ENCODE measurements at regions not wholly inside any gene's neighbourhood (a gene's known extent, or its start where the extent isn't known, plus 50 kb on each side); places are given as distances from the start of the nearest gene placed in this dataset.

DNA sequence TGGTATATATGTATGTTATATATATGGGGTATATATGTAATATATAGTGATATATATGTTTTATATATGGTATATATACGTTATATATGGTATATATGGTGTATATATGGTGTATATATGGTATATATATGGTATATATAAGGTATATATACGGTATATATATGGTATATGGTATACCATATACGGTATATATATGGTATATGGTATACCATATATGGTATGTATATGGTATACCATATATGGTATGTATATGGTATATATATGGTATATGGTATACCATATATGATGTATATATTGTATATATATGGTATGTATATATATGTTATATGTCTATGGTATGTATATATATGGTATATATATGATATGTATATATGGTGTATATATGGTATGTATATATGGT is 447.7 kb upstream of the USP24 start:
- Mint-ChIP-seq H3K4me3 (no peak overlapping the region), H3K4me1 (peaks cover 19% of the 10 kb centered on the region), H3K27ac (no peak overlapping the region), H3K36me3 (no peaks in the 10 kb centered on the region), H3K27me3 (ENCODE audit: low read depth) (no peaks in the 10 kb centered on the region), H3K9me3 (peaks cover 11% of the 10 kb centered on the region)
- ChIA-PET CTCF (no interaction called here), POLR2A (no interaction called here)
- ATAC-seq = no peak
- TF ChIP-seq, protein P1, sequence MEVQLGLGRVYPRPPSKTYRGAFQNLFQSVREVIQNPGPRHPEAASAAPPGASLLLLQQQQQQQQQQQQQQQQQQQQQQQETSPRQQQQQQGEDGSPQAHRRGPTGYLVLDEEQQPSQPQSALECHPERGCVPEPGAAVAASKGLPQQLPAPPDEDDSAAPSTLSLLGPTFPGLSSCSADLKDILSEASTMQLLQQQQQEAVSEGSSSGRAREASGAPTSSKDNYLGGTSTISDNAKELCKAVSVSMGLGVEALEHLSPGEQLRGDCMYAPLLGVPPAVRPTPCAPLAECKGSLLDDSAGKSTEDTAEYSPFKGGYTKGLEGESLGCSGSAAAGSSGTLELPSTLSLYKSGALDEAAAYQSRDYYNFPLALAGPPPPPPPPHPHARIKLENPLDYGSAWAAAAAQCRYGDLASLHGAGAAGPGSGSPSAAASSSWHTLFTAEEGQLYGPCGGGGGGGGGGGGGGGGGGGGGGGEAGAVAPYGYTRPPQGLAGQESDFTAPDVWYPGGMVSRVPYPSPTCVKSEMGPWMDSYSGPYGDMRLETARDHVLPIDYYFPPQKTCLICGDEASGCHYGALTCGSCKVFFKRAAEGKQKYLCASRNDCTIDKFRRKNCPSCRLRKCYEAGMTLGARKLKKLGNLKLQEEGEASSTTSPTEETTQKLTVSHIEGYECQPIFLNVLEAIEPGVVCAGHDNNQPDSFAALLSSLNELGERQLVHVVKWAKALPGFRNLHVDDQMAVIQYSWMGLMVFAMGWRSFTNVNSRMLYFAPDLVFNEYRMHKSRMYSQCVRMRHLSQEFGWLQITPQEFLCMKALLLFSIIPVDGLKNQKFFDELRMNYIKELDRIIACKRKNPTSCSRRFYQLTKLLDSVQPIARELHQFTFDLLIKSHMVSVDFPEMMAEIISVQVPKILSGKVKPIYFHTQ (CRISPR knock-in tag; IDR thresholded peaks at IDR 0.05) = no peak
- TF ChIP-seq RELA (CRISPR knock-in tag; IDR thresholded peaks at IDR 0.05; ENCODE audit: borderline replicate concordance) (no peak), ETV6 (CRISPR knock-in tag; IDR thresholded peaks at IDR 0.05) (no peak), SOX15 (CRISPR knock-in tag; IDR thresholded peaks at IDR 0.05) (no peak), CREB1 (CRISPR knock-in tag; IDR thresholded peaks at IDR 0.05) (no peak), RORB (CRISPR knock-in tag; IDR thresholded peaks at IDR 0.05) (no peak), NFYB (CRISPR knock-in tag; conservative IDR thresholded peaks at IDR 0.05; ENCODE audit: low read depth) (no peak), ATF1 (CRISPR knock-in tag; IDR thresholded peaks at IDR 0.05) (no peak), NFATC4 (CRISPR knock-in tag; IDR thresholded peaks at IDR 0.05) (no peak), ELF4 (CRISPR knock-in tag; IDR thresholded peaks at IDR 0.05; ENCODE audit: low read depth) (no peak), ZNF416 (CRISPR knock-in tag; IDR thresholded peaks at IDR 0.05) (no peak)
- TF ChIP-seq, protein P2, sequence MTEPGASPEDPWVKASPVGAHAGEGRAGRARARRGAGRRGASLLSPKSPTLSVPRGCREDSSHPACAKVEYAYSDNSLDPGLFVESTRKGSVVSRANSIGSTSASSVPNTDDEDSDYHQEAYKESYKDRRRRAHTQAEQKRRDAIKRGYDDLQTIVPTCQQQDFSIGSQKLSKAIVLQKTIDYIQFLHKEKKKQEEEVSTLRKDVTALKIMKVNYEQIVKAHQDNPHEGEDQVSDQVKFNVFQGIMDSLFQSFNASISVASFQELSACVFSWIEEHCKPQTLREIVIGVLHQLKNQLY (CRISPR knock-in tag; IDR thresholded peaks at IDR 0.05) = no peak
- TF ChIP-seq, protein P3, sequence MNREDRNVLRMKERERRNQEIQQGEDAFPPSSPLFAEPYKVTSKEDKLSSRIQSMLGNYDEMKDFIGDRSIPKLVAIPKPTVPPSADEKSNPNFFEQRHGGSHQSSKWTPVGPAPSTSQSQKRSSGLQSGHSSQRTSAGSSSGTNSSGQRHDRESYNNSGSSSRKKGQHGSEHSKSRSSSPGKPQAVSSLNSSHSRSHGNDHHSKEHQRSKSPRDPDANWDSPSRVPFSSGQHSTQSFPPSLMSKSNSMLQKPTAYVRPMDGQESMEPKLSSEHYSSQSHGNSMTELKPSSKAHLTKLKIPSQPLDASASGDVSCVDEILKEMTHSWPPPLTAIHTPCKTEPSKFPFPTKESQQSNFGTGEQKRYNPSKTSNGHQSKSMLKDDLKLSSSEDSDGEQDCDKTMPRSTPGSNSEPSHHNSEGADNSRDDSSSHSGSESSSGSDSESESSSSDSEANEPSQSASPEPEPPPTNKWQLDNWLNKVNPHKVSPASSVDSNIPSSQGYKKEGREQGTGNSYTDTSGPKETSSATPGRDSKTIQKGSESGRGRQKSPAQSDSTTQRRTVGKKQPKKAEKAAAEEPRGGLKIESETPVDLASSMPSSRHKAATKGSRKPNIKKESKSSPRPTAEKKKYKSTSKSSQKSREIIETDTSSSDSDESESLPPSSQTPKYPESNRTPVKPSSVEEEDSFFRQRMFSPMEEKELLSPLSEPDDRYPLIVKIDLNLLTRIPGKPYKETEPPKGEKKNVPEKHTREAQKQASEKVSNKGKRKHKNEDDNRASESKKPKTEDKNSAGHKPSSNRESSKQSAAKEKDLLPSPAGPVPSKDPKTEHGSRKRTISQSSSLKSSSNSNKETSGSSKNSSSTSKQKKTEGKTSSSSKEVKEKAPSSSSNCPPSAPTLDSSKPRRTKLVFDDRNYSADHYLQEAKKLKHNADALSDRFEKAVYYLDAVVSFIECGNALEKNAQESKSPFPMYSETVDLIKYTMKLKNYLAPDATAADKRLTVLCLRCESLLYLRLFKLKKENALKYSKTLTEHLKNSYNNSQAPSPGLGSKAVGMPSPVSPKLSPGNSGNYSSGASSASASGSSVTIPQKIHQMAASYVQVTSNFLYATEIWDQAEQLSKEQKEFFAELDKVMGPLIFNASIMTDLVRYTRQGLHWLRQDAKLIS (CRISPR knock-in tag; IDR thresholded peaks at IDR 0.05; ENCODE audit: borderline replicate concordance) = no peak
- TF ChIP-seq, protein P4, sequence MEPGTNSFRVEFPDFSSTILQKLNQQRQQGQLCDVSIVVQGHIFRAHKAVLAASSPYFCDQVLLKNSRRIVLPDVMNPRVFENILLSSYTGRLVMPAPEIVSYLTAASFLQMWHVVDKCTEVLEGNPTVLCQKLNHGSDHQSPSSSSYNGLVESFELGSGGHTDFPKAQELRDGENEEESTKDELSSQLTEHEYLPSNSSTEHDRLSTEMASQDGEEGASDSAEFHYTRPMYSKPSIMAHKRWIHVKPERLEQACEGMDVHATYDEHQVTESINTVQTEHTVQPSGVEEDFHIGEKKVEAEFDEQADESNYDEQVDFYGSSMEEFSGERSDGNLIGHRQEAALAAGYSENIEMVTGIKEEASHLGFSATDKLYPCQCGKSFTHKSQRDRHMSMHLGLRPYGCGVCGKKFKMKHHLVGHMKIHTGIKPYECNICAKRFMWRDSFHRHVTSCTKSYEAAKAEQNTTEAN (CRISPR knock-in tag; IDR thresholded peaks at IDR 0.05) = no peak
- TF ChIP-seq, protein P5, sequence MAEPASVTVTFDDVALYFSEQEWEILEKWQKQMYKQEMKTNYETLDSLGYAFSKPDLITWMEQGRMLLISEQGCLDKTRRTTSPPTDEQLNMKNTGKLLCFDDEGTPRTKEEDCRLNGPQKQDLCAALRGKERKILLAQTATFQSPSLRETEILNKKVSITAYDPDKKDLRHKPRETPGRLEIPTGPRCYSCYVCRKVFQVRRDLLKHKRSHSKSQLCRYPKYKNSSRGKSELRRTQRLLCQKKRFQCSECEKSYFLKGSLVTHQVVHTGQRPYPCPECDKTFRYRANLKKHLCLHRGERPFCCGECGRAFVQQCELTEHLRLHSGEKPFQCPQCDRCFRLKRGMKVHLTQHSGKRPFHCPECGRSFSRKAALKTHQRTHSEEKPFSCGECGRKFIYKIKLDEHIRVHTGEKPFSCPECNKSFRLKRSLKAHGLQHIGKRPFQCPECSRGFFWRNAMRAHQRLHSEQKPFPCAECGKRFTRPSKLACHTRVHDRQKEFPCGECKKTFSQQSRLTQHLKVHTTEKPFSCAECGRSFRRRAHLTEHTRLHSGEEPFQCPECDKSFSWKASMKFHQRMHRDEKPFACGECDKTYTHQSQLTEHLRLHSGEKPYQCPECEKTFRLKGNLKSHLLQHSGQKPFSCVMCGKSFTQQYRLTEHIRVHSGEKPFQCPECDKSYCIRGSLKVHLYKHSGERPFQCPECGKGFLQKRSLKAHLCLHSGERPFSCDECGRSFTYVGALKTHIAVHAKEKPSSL (CRISPR knock-in tag; conservative IDR thresholded peaks at IDR 0.05) = no peak
- TF ChIP-seq, protein P6, sequence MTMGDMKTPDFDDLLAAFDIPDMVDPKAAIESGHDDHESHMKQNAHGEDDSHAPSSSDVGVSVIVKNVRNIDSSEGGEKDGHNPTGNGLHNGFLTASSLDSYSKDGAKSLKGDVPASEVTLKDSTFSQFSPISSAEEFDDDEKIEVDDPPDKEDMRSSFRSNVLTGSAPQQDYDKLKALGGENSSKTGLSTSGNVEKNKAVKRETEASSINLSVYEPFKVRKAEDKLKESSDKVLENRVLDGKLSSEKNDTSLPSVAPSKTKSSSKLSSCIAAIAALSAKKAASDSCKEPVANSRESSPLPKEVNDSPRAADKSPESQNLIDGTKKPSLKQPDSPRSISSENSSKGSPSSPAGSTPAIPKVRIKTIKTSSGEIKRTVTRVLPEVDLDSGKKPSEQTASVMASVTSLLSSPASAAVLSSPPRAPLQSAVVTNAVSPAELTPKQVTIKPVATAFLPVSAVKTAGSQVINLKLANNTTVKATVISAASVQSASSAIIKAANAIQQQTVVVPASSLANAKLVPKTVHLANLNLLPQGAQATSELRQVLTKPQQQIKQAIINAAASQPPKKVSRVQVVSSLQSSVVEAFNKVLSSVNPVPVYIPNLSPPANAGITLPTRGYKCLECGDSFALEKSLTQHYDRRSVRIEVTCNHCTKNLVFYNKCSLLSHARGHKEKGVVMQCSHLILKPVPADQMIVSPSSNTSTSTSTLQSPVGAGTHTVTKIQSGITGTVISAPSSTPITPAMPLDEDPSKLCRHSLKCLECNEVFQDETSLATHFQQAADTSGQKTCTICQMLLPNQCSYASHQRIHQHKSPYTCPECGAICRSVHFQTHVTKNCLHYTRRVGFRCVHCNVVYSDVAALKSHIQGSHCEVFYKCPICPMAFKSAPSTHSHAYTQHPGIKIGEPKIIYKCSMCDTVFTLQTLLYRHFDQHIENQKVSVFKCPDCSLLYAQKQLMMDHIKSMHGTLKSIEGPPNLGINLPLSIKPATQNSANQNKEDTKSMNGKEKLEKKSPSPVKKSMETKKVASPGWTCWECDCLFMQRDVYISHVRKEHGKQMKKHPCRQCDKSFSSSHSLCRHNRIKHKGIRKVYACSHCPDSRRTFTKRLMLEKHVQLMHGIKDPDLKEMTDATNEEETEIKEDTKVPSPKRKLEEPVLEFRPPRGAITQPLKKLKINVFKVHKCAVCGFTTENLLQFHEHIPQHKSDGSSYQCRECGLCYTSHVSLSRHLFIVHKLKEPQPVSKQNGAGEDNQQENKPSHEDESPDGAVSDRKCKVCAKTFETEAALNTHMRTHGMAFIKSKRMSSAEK (CRISPR knock-in tag; IDR thresholded peaks at IDR 0.05; ENCODE audit: borderline replicate concordance) = no peak
- TF ChIP-seq, protein P7, sequence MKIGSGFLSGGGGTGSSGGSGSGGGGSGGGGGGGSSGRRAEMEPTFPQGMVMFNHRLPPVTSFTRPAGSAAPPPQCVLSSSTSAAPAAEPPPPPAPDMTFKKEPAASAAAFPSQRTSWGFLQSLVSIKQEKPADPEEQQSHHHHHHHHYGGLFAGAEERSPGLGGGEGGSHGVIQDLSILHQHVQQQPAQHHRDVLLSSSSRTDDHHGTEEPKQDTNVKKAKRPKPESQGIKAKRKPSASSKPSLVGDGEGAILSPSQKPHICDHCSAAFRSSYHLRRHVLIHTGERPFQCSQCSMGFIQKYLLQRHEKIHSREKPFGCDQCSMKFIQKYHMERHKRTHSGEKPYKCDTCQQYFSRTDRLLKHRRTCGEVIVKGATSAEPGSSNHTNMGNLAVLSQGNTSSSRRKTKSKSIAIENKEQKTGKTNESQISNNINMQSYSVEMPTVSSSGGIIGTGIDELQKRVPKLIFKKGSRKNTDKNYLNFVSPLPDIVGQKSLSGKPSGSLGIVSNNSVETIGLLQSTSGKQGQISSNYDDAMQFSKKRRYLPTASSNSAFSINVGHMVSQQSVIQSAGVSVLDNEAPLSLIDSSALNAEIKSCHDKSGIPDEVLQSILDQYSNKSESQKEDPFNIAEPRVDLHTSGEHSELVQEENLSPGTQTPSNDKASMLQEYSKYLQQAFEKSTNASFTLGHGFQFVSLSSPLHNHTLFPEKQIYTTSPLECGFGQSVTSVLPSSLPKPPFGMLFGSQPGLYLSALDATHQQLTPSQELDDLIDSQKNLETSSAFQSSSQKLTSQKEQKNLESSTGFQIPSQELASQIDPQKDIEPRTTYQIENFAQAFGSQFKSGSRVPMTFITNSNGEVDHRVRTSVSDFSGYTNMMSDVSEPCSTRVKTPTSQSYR (CRISPR knock-in tag; IDR thresholded peaks at IDR 0.05) = no peak
- no peak for DNase-seq (ENCODE audit: low spot score)
